H1 (cell line): ENCODE measurements at regions not wholly inside any gene's neighbourhood (a gene's known extent, or its start where the extent isn't known, plus 50 kb on each side); places are given as distances from the start of the nearest gene placed in this dataset.

Experiments
- CREB1 ChIP-seq: IDR thresholded peaks from 2 replicates; pipeline ENCODE4 v1.6.1; 2012; ENCODE audit warnings: inconsistent platforms
- FOSL1 ChIP-seq: IDR thresholded peaks from 2 replicates; pipeline ENCODE4 v1.6.1; 2011; ENCODE audit warnings: mild to moderate bottlenecking, low read depth, low read length, moderate library complexity; ENCODE audit not compliant: insufficient read depth
- POLR2A ChIP-seq, 2 experiments: IDR thresholded peaks; 1 replicate in 1 of 2; 2 replicates in 1 of 2; pipeline ENCODE4 v1.6.1; 2011; ENCODE audit warnings: low read depth in 2 of 2, low read length in 2 of 2, mild to moderate bottlenecking in 2 of 2; ENCODE audit errors: control extremely low read depth in 1 of 2
- RXRA ChIP-seq: IDR thresholded peaks from 2 replicates; pipeline ENCODE4 v1.6.1; 2011; ENCODE audit warnings: low read depth, mild to moderate bottlenecking, low read length, moderate library complexity; ENCODE audit not compliant: insufficient read depth
- TCF12 ChIP-seq: IDR thresholded peaks from 2 replicates; pipeline ENCODE4 v1.6.1; 2011; ENCODE audit warnings: low read depth, mild to moderate bottlenecking, low read length
- TF ChIP-seq, protein P1 (sequence below): fragments of 300-600 bp; sonication (generic); IDR thresholded peaks from 2 replicates; pipeline ENCODE4 v1.7.1; 2012; ENCODE audit warnings: low read length, moderate library complexity, mild to moderate bottlenecking, inconsistent platforms; ENCODE audit not compliant: insufficient replicate concordance

DNA sequence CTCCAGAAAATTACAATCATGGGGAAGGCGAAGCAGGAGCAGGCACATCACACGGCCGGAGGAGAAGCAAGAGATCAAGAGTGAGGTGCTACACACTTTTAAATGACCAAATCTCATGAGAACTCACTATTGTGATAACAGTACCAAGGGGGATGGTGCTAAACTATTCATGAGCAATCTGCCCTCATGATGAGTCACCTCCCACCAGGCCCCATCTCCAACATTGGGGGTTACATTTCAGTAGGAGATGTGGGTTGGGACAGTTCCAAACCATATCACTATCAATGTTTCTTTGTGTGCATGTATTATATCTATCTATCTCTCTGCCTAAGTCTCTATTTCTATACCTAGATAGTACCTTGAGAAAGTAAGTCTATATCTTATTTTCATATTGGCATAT, 724.8 kb downstream of the CDH11 start (continued):
- TF ChIP-seq, protein P1, sequence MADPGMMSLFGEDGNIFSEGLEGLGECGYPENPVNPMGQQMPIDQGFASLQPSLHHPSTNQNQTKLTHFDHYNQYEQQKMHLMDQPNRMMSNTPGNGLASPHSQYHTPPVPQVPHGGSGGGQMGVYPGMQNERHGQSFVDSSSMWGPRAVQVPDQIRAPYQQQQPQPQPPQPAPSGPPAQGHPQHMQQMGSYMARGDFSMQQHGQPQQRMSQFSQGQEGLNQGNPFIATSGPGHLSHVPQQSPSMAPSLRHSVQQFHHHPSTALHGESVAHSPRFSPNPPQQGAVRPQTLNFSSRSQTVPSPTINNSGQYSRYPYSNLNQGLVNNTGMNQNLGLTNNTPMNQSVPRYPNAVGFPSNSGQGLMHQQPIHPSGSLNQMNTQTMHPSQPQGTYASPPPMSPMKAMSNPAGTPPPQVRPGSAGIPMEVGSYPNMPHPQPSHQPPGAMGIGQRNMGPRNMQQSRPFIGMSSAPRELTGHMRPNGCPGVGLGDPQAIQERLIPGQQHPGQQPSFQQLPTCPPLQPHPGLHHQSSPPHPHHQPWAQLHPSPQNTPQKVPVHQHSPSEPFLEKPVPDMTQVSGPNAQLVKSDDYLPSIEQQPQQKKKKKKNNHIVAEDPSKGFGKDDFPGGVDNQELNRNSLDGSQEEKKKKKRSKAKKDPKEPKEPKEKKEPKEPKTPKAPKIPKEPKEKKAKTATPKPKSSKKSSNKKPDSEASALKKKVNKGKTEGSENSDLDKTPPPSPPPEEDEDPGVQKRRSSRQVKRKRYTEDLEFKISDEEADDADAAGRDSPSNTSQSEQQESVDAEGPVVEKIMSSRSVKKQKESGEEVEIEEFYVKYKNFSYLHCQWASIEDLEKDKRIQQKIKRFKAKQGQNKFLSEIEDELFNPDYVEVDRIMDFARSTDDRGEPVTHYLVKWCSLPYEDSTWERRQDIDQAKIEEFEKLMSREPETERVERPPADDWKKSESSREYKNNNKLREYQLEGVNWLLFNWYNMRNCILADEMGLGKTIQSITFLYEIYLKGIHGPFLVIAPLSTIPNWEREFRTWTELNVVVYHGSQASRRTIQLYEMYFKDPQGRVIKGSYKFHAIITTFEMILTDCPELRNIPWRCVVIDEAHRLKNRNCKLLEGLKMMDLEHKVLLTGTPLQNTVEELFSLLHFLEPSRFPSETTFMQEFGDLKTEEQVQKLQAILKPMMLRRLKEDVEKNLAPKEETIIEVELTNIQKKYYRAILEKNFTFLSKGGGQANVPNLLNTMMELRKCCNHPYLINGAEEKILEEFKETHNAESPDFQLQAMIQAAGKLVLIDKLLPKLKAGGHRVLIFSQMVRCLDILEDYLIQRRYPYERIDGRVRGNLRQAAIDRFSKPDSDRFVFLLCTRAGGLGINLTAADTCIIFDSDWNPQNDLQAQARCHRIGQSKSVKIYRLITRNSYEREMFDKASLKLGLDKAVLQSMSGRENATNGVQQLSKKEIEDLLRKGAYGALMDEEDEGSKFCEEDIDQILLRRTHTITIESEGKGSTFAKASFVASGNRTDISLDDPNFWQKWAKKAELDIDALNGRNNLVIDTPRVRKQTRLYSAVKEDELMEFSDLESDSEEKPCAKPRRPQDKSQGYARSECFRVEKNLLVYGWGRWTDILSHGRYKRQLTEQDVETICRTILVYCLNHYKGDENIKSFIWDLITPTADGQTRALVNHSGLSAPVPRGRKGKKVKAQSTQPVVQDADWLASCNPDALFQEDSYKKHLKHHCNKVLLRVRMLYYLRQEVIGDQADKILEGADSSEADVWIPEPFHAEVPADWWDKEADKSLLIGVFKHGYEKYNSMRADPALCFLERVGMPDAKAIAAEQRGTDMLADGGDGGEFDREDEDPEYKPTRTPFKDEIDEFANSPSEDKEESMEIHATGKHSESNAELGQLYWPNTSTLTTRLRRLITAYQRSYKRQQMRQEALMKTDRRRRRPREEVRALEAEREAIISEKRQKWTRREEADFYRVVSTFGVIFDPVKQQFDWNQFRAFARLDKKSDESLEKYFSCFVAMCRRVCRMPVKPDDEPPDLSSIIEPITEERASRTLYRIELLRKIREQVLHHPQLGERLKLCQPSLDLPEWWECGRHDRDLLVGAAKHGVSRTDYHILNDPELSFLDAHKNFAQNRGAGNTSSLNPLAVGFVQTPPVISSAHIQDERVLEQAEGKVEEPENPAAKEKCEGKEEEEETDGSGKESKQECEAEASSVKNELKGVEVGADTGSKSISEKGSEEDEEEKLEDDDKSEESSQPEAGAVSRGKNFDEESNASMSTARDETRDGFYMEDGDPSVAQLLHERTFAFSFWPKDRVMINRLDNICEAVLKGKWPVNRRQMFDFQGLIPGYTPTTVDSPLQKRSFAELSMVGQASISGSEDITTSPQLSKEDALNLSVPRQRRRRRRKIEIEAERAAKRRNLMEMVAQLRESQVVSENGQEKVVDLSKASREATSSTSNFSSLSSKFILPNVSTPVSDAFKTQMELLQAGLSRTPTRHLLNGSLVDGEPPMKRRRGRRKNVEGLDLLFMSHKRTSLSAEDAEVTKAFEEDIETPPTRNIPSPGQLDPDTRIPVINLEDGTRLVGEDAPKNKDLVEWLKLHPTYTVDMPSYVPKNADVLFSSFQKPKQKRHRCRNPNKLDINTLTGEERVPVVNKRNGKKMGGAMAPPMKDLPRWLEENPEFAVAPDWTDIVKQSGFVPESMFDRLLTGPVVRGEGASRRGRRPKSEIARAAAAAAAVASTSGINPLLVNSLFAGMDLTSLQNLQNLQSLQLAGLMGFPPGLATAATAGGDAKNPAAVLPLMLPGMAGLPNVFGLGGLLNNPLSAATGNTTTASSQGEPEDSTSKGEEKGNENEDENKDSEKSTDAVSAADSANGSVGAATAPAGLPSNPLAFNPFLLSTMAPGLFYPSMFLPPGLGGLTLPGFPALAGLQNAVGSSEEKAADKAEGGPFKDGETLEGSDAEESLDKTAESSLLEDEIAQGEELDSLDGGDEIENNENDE = no peak
- TF ChIP-seq RXRA (no peak), TCF12 (no peak), POLR2A (IDR thresholded peaks at IDR 0.05; ENCODE audit: control extremely low read depth in 1 of 2, low read depth in 2 of 2, low read length in 2 of 2) (no peak), FOSL1 (no peak), CREB1 (no peak)
